ENCODE measurements at regions not wholly inside any gene's neighbourhood (a gene's known extent, or its start where the extent isn't known, plus 50 kb on each side); places are given as distances from the start of the nearest gene placed in this dataset.
A peak's percentile ranks its signal among the peaks of the same experiment; 100 is the strongest.

DNA sequence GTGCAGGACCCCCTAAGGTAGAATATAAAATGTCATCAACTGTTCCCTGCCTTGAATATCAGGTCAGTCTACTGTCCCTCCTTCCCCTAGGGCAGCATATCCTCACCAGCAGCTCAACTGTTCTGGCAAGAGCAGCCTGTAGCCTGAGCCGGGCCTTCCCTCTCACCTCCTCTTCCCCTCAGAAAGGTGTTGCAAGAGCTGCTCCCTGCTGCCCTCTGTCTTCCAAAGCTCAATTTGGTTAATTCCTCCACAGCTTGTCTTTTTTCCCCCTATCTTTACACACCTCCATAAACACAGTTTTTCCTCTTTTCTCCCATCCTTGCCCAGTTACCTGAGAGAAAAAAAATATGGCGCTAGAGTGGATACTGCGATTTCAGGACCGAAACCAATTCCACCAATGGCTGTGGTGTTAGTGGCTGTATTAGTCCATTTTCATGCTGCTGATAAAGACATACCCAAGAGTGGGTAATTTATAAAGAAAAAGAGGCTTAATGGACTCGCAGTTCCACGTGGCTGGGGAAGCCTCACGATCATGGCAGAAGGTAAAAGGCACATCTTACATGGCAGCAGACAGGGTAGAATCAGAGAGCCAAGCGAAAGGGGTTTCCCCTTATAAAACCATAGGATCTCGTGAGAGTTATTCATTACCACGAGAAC lies 184.7 kb downstream of the MREG start (continued):
- TF ChIP-seq, protein P1, sequence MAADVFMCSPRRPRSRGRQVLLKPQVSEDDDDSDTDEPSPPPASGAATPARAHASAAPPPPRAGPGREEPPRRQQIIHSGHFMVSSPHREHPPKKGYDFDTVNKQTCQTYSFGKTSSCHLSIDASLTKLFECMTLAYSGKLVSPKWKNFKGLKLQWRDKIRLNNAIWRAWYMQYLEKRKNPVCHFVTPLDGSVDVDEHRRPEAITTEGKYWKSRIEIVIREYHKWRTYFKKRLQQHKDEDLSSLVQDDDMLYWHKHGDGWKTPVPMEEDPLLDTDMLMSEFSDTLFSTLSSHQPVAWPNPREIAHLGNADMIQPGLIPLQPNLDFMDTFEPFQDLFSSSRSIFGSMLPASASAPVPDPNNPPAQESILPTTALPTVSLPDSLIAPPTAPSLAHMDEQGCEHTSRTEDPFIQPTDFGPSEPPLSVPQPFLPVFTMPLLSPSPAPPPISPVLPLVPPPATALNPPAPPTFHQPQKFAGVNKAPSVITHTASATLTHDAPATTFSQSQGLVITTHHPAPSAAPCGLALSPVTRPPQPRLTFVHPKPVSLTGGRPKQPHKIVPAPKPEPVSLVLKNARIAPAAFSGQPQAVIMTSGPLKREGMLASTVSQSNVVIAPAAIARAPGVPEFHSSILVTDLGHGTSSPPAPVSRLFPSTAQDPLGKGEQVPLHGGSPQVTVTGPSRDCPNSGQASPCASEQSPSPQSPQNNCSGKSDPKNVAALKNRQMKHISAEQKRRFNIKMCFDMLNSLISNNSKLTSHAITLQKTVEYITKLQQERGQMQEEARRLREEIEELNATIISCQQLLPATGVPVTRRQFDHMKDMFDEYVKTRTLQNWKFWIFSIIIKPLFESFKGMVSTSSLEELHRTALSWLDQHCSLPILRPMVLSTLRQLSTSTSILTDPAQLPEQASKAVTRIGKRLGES (CRISPR knock-in tag; IDR thresholded peaks at IDR 0.05; ENCODE audit: borderline replicate concordance): no peak
- TF ChIP-seq ZNF33A (CRISPR knock-in tag; IDR thresholded peaks at IDR 0.05; ENCODE audit: borderline replicate concordance): no peak
- TF ChIP-seq ZNF605 (CRISPR knock-in tag; IDR thresholded peaks at IDR 0.05): peak; percentile 31; the same call in 1 of the 2 replicates
- TF ChIP-seq, protein P2, sequence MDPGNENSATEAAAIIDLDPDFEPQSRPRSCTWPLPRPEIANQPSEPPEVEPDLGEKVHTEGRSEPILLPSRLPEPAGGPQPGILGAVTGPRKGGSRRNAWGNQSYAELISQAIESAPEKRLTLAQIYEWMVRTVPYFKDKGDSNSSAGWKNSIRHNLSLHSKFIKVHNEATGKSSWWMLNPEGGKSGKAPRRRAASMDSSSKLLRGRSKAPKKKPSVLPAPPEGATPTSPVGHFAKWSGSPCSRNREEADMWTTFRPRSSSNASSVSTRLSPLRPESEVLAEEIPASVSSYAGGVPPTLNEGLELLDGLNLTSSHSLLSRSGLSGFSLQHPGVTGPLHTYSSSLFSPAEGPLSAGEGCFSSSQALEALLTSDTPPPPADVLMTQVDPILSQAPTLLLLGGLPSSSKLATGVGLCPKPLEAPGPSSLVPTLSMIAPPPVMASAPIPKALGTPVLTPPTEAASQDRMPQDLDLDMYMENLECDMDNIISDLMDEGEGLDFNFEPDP (CRISPR knock-in tag; conservative IDR thresholded peaks at IDR 0.05): no peak
- no peak for TF ChIP-seq PCBP1 (IDR thresholded peaks at IDR 0.05; ENCODE audit: borderline replicate concordance, low read depth, low read length)
- TF ChIP-seq ZNF792 (CRISPR knock-in tag; IDR thresholded peaks at IDR 0.05): 0 out of 2 replicates have a peak, but pooled peaks have one; percentile 40
- TF ChIP-seq, protein P3, sequence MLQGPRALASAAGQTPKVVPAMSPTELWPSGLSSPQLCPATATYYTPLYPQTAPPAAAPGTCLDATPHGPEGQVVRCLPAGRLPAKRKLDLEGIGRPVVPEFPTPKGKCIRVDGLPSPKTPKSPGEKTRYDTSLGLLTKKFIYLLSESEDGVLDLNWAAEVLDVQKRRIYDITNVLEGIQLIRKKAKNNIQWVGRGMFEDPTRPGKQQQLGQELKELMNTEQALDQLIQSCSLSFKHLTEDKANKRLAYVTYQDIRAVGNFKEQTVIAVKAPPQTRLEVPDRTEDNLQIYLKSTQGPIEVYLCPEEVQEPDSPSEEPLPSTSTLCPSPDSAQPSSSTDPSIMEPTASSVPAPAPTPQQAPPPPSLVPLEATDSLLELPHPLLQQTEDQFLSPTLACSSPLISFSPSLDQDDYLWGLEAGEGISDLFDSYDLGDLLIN (CRISPR knock-in tag; IDR thresholded peaks at IDR 0.05; ENCODE audit: borderline replicate concordance): no peak
- TF ChIP-seq HNF4A (CRISPR knock-in tag; IDR thresholded peaks at IDR 0.05): peak; percentile 49; the same call in 1 of the 2 replicates
- no peak for TF ChIP-seq DR1 (CRISPR knock-in tag; IDR thresholded peaks at IDR 0.05)
- no peak for TF ChIP-seq NFIB (CRISPR knock-in tag; IDR thresholded peaks at IDR 0.05; ENCODE audit: borderline replicate concordance)
- TF ChIP-seq, protein P4, sequence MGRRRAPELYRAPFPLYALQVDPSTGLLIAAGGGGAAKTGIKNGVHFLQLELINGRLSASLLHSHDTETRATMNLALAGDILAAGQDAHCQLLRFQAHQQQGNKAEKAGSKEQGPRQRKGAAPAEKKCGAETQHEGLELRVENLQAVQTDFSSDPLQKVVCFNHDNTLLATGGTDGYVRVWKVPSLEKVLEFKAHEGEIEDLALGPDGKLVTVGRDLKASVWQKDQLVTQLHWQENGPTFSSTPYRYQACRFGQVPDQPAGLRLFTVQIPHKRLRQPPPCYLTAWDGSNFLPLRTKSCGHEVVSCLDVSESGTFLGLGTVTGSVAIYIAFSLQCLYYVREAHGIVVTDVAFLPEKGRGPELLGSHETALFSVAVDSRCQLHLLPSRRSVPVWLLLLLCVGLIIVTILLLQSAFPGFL (CRISPR knock-in tag; IDR thresholded peaks at IDR 0.05): no peak
- TF ChIP-seq SALL2 (CRISPR knock-in tag; IDR thresholded peaks at IDR 0.05): no peak; the same call in 1 of the 2 replicates
- no peak for TF ChIP-seq SATB2 (CRISPR knock-in tag; IDR thresholded peaks at IDR 0.05)
- TF ChIP-seq MATR3 (CRISPR knock-in tag; IDR thresholded peaks at IDR 0.05): no peak
- no peak for TF ChIP-seq IKZF1 (IDR thresholded peaks at IDR 0.05)
- no peak for TF ChIP-seq HHEX (CRISPR knock-in tag; IDR thresholded peaks at IDR 0.05)
- TF ChIP-seq ZIK1 (CRISPR knock-in tag; IDR thresholded peaks at IDR 0.05; ENCODE audit: borderline replicate concordance, low read depth): no peak
- no peak for TF ChIP-seq POLR2G (IDR thresholded peaks at IDR 0.05; ENCODE audit: low read depth, low read length)
- TF ChIP-seq ZNF263 (CRISPR knock-in tag; IDR thresholded peaks at IDR 0.05): no peak
- no peak for TF ChIP-seq CREB1 (IDR thresholded peaks at IDR 0.05)
- no peak for TF ChIP-seq CREB1 (CRISPR knock-in tag; IDR thresholded peaks at IDR 0.05)
- TF ChIP-seq ZNF468 (CRISPR knock-in tag; IDR thresholded peaks at IDR 0.05): no peak
- no peak for TF ChIP-seq ZNF441 (CRISPR knock-in tag; IDR thresholded peaks at IDR 0.05; ENCODE audit: borderline replicate concordance)
- no peak for TF ChIP-seq ZBTB38 (CRISPR knock-in tag; IDR thresholded peaks at IDR 0.05)
- TF ChIP-seq KMT2B (CRISPR knock-in tag; IDR thresholded peaks at IDR 0.05): 0 out of 2 replicates have a peak, but pooled peaks have one; percentile 44
- TF ChIP-seq ZC3H13 (CRISPR knock-in tag; IDR thresholded peaks at IDR 0.05): no peak
- TF ChIP-seq ZSCAN29 (CRISPR knock-in tag; conservative IDR thresholded peaks at IDR 0.05): no peak

Measured in HepG2 (cell line).